HG03095 (cell line): ENCODE measurements at regions not wholly inside any gene's neighbourhood (a gene's known extent, or its start where the extent isn't known, plus 50 kb on each side); places are given as distances from the start of the nearest gene placed in this dataset.
"Not testable (repeated sequence)": the region's sequence is repeated elsewhere in the genome, so short reads cannot be mapped to it uniquely, and the experiment has no call there.

ENCODE experiments used
- ATAC-seq: cut with Tn5 transposase; IDR thresholded peaks from one replicate; pipeline ENCODE4 v1.9.1; 2021; ENCODE audit warnings: moderate library complexity; ENCODE audit not compliant: unreplicated experiment

GRCh38 chr6:16909658-16910360 is 148.5 kb upstream of the ATXN1 start:
- ATAC-seq: no peak

DNA sequence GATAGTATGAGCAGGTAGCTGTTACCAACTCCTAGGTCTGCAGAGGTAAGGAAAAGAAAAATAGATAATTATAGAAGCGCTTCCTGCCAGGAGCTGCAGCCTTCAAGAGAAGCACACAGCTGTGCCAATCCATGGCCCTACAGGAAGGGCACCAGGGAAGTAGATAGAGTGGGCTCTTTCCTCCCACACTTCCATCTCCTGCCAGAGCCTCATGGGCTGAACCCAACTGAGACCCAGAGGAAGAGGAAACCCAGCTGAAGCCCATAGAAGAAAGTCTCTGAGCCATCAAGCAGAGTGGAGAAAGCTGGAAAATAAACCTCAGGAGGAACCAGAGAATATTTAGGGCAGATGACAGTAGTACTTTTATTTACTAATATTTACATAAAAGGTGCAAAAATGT is 146.7 kb upstream of the ATXN1 start:
- ATAC-seq: no peak

- no peak for ATAC-seq
These were observed 143.7 kb upstream of the ATXN1 start for GRCh38 chr6:16904957-16905356.

GRCh38 chr6:16903470-16903869 is 142.2 kb upstream of the ATXN1 start:
- no peak for ATAC-seq

DNA sequence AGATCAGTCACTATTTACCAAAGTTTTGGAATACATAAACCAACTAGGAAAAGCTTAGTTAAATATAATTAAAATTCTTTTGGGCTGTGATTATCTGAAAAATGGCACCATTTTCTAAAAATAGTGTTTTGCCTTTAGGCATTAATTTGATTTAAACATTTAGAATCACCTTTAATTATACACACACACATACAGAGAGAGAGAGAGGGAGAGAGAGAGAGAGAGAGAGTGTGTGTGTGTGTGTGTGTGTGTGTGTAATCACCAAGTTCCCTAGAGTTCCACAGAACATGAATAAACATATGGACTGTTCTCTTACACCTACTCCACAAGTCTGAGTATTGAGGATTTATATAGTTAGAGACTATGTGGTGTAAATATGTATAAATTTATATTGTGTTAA is 141.2 kb upstream of the ATXN1 start:
- no peak for ATAC-seq

- ATAC-seq: no peak
These were observed 140.5 kb upstream of the ATXN1 start for GRCh38 chr6:16901782-16902181.

GRCh38 chr6:16901306-16901705 is 140.0 kb upstream of the ATXN1 start:
- ATAC-seq: no peak

GRCh38 chr6:16898640-16899396 is 137.6 kb upstream of the ATXN1 start:
- ATAC-seq: no peak

- ATAC-seq: no peak
These were observed 136.4 kb upstream of the ATXN1 start for GRCh38 chr6:16897669-16898068.

- no peak for ATAC-seq
These were observed 133.0 kb upstream of the ATXN1 start for GRCh38 chr6:16894301-16894700.

- ATAC-seq: not testable (repeated sequence)
These were observed 129.8 kb upstream of the ATXN1 start for GRCh38 chr6:16891110-16891509.

- ATAC-seq: no peak
These were observed 124.3 kb upstream of the ATXN1 start for GRCh38 chr6:16885411-16886160.

GRCh38 chr6:16884526-16884925 is 123.3 kb upstream of the ATXN1 start:
- no peak for ATAC-seq

- no peak for ATAC-seq
These were observed 122.2 kb upstream of the ATXN1 start for GRCh38 chr6:16883414-16883813.

DNA sequence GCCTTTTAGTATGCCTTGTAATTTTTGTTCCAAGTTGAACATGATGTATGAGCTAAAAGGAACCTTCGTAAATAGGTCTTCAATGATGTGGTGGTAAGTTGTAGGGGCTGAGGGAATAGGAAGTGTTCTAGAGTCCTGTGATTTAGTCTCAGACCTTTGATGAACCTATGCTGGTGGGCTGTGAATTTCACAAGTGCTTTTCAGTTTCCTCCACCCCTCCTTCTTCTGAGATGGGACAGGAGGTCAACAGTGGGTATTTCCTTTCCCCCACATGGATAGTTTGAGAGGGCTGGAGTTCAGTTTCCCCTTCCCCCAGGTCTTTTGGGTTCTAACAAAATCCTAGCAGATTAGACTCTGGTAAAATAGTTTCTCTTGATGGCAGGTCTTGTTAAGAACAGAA is 121.0 kb upstream of the ATXN1 start:
- no peak for ATAC-seq

- ATAC-seq: not testable (repeated sequence)
These were observed 115.6 kb upstream of the ATXN1 start for GRCh38 chr6:16876852-16877251.

GRCh38 chr6:16876201-16876600 is 114.9 kb upstream of the ATXN1 start:
- no peak for ATAC-seq

- ATAC-seq: no peak
These were observed 112.4 kb upstream of the ATXN1 start for GRCh38 chr6:16873698-16874097.

- ATAC-seq: no peak
These were observed 111.4 kb upstream of the ATXN1 start for GRCh38 chr6:16872543-16873235.

DNA sequence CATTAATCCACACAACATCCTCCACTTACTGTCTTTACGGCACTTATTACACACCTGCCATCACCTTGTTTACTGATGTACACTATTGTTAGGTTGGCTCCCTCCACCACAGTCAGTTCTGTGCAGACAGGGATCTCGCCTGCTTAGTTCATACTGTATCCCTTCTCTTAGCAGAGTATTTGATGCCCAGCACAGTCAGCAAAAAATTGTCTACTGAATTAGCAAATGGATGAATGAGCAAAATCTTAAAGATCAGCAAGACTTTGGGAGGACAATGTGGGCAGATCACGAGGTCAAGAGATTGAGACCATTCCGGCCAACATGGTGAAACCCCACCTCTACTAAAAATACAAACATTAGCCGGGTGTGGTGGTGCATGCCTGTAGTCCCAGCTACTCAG is 109.8 kb upstream of the ATXN1 start:
- ATAC-seq: no peak

- ATAC-seq: no peak
These were observed 107.7 kb upstream of the ATXN1 start for GRCh38 chr6:16868968-16869367.
